ENCODE measurements at regions not wholly inside any gene's neighbourhood (a gene's known extent, or its start where the extent isn't known, plus 50 kb on each side); places are given as distances from the start of the nearest gene placed in this dataset.

- no peak for TF ChIP-seq TAF1 (IDR thresholded peaks at IDR 0.05; ENCODE audit: borderline replicate concordance, insufficient read depth, low read length)
- TF ChIP-seq, protein P1, sequence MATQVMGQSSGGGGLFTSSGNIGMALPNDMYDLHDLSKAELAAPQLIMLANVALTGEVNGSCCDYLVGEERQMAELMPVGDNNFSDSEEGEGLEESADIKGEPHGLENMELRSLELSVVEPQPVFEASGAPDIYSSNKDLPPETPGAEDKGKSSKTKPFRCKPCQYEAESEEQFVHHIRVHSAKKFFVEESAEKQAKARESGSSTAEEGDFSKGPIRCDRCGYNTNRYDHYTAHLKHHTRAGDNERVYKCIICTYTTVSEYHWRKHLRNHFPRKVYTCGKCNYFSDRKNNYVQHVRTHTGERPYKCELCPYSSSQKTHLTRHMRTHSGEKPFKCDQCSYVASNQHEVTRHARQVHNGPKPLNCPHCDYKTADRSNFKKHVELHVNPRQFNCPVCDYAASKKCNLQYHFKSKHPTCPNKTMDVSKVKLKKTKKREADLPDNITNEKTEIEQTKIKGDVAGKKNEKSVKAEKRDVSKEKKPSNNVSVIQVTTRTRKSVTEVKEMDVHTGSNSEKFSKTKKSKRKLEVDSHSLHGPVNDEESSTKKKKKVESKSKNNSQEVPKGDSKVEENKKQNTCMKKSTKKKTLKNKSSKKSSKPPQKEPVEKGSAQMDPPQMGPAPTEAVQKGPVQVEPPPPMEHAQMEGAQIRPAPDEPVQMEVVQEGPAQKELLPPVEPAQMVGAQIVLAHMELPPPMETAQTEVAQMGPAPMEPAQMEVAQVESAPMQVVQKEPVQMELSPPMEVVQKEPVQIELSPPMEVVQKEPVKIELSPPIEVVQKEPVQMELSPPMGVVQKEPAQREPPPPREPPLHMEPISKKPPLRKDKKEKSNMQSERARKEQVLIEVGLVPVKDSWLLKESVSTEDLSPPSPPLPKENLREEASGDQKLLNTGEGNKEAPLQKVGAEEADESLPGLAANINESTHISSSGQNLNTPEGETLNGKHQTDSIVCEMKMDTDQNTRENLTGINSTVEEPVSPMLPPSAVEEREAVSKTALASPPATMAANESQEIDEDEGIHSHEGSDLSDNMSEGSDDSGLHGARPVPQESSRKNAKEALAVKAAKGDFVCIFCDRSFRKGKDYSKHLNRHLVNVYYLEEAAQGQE (IDR thresholded peaks at IDR 0.05; ENCODE audit: insufficient read depth in 1 of 2, low read depth in 2 of 2, low read length in 2 of 2) = no peak
These were observed 166.7 kb downstream of the USP12 start for GRCh38 chr13:27004866-27005265.
